PC-9 (cell line): ENCODE measurements at regions not wholly inside any gene's neighbourhood (a gene's known extent, or its start where the extent isn't known, plus 50 kb on each side); places are given as distances from the start of the nearest gene placed in this dataset.

ENCODE experiments used
- BruUV-seq: library from RNA; stranded (reverse); fragments of 400-500 nt; replicated peaks from 2 replicates; lab custom pipeline; 2021; lab: Mats Ljungman, UMichigan
- CTCF ChIA-PET: fragments of 300-600 bp; sonication (Branson Sonifier 250); formaldehyde crosslinking; loops from one replicate; lab custom pipeline; 2022; ENCODE audit warnings: antibody characterized with exemption; lab: Charles Lee
- POLR2A ChIA-PET: fragments of 300-600 bp; sonication (Branson Sonifier 250); formaldehyde crosslinking; loops from one replicate; lab custom pipeline; 2022; ENCODE audit warnings: antibody characterized with exemption; ENCODE audit not compliant: unreplicated experiment; lab: Charles Lee
- DNase-seq, 2 experiments: peaks; one replicate each; pipeline versions ENCODE4 v3.0.0 to v3.0.0-alpha.2; 2015 to 2022; ENCODE audit warnings: mixed read lengths in 1 of 2
- H2AFZ ChIP-seq: fragments of 200-600 bp; sonication (generic); 2 replicates; pipeline ENCODE4 v1.8.1; 2017; ENCODE audit warnings: antibody characterized with exemption
- H3F3A ChIP-seq: fragments of 200-600 bp; sonication (generic); 2 replicates; pipeline ENCODE4 v1.8.1; 2017; ENCODE audit warnings: antibody characterized with exemption, mild to moderate bottlenecking, low read depth; ENCODE audit not compliant: insufficient read depth
- H3K27ac ChIP-seq: fragments of 200-600 bp; sonication (generic); 2 replicates; pipeline ENCODE4 v1.6.1; 2016; ENCODE audit warnings: mixed run types
- H3K27me3 ChIP-seq: fragments of 200-600 bp; sonication (generic); 2 replicates; pipeline ENCODE4 v1.6.1; 2016; ENCODE audit warnings: low read depth, mixed run types; ENCODE audit not compliant: insufficient read depth
- H3K36me3 ChIP-seq: fragments of 200-600 bp; sonication (generic); 2 replicates; pipeline ENCODE4 v1.6.1; 2016; ENCODE audit warnings: low read depth, mixed run types
- H3K4me1 ChIP-seq: fragments of 200-600 bp; sonication (generic); replicated peaks from 2 replicates; pipeline ENCODE4 v1.6.1; 2016; ENCODE audit warnings: mixed run types; ENCODE audit not compliant: insufficient read depth
- H3K4me2 ChIP-seq: fragments of 200-600 bp; sonication (generic); 2 replicates; pipeline ENCODE4 v1.6.1; 2017; ENCODE audit warnings: mixed run types
- H3K4me3 ChIP-seq: fragments of 200-600 bp; sonication (generic); 2 replicates; pipeline ENCODE4 v1.6.1; 2016; ENCODE audit warnings: mixed run types
- H3K79me2 ChIP-seq: fragments of 200-600 bp; sonication (generic); 2 replicates; pipeline ENCODE4 v1.6.1; 2017; ENCODE audit warnings: low read depth, mixed run types
- H3K9me2 ChIP-seq: fragments of 200-600 bp; sonication (generic); 2 replicates; pipeline ENCODE4 v1.8.1; 2017; ENCODE audit warnings: mild to moderate bottlenecking; ENCODE audit not compliant: insufficient read depth
- H3K9me3 ChIP-seq: fragments of 200-600 bp; sonication (generic); 2 replicates; pipeline ENCODE4 v1.8.1; 2016; ENCODE audit warnings: low read depth; ENCODE audit not compliant: insufficient read depth
- H4K20me1 ChIP-seq: fragments of 200-600 bp; sonication (generic); 2 replicates; pipeline ENCODE4 v1.8.1; 2017; ENCODE audit not compliant: insufficient read depth
- EZH2 ChIP-seq: fragments of 200-600 bp; sonication (generic); IDR thresholded peaks from 2 replicates; pipeline ENCODE4 v1.8.0; 2017; ENCODE audit warnings: antibody characterized with exemption, low read depth
- intact Hi-C: fragments of 100-400 bp; cut with micrococcal nuclease; formaldehyde crosslinking; loops from one replicate; pipeline ENCODE4 v1.10.0; 2022; ENCODE audit not compliant: unreplicated experiment
- TF ChIP-seq, protein P1 (sequence below): fragments of 200-600 bp; sonication (generic); conservative IDR thresholded peaks from 2 replicates; pipeline ENCODE4 v1.6.1; 2017; ENCODE audit warnings: mixed run types, antibody characterized with exemption, mild to moderate bottlenecking, moderate library complexity

- no peaks in the 10 kb centered on the region for H3K9me2 ChIP-seq
- H3F3A ChIP-seq, result no peaks in the 10 kb centered on the region
- H3K27me3 ChIP-seq, result no peaks in the 10 kb centered on the region
- no peaks in the 10 kb centered on the region for H3K4me1 ChIP-seq
- CTCF ChIA-PET, result no interaction called here
- no peak for DNase-seq
- no peak overlapping the region for H3K27ac ChIP-seq
- no peak overlapping the region for H2AFZ ChIP-seq
- intact Hi-C loops, result no loop called here
- H3K36me3 ChIP-seq, result no peaks in the 10 kb centered on the region
- no peaks in the 10 kb centered on the region for H3K9me3 ChIP-seq
- POLR2A ChIA-PET, result no interaction called here
- BruUV-seq, result no TSS peak
- no peak overlapping the region for H3K4me2 ChIP-seq
- TF ChIP-seq, protein P1, sequence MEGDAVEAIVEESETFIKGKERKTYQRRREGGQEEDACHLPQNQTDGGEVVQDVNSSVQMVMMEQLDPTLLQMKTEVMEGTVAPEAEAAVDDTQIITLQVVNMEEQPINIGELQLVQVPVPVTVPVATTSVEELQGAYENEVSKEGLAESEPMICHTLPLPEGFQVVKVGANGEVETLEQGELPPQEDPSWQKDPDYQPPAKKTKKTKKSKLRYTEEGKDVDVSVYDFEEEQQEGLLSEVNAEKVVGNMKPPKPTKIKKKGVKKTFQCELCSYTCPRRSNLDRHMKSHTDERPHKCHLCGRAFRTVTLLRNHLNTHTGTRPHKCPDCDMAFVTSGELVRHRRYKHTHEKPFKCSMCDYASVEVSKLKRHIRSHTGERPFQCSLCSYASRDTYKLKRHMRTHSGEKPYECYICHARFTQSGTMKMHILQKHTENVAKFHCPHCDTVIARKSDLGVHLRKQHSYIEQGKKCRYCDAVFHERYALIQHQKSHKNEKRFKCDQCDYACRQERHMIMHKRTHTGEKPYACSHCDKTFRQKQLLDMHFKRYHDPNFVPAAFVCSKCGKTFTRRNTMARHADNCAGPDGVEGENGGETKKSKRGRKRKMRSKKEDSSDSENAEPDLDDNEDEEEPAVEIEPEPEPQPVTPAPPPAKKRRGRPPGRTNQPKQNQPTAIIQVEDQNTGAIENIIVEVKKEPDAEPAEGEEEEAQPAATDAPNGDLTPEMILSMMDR, result no peak
- TF ChIP-seq EZH2, result no peak
- H3K4me3 ChIP-seq, result no peak overlapping the region
- no peaks in the 10 kb centered on the region for H4K20me1 ChIP-seq
- H3K79me2 ChIP-seq, result no peaks in the 10 kb centered on the region
Observed at GRCh38 chr2:159855143-159855542, 57.1 kb upstream of the CD302 start.

GRCh38 chr2:159854481-159854880, 56.5 kb upstream of the CD302 start:
- BruUV-seq, result no TSS peak
- Histone ChIP-seq H3K36me3 (no peaks in the 10 kb centered on the region), H3K79me2 (no peaks in the 10 kb centered on the region), H3K4me1 (no peaks in the 10 kb centered on the region), H3K9me2 (no peaks in the 10 kb centered on the region), H3K9me3 (no peaks in the 10 kb centered on the region), H3K4me3 (no peak overlapping the region), H3F3A (no peaks in the 10 kb centered on the region), H4K20me1 (no peaks in the 10 kb centered on the region), H3K27me3 (no peaks in the 10 kb centered on the region), H3K4me2 (no peak overlapping the region), H3K27ac (no peak overlapping the region), H2AFZ (no peak overlapping the region)
- CTCF ChIA-PET, result no interaction called here
- DNase-seq, result no peak
- POLR2A ChIA-PET, result no interaction called here
- intact Hi-C loops, result no loop called here
- TF ChIP-seq, protein P1, result no peak
- TF ChIP-seq EZH2, result no peak

DNA sequence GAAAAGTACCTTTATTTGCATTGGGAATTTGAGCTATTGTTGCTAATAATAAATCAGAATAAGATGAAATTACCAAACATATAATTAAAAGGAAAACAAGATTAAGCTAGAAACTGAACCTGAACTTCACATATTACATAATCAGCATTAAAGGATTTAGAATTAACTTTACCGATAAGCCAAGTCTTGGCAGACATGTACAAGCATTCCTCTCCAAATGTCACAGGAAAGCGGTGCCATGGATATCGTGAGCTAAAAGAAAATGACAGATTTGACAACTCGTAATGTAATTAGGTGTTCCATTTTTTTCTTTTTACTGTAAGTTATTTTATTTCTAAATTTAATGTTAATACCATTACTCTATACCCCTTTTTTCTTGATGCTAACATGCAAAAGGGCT, 55.1 kb upstream of the CD302 start:
- intact Hi-C loops, result no loop called here
- no peaks in the 10 kb centered on the region for H4K20me1 ChIP-seq
- no peaks in the 10 kb centered on the region for H3K4me1 ChIP-seq
- H3K4me3 ChIP-seq, result no peak overlapping the region
- no peak overlapping the region for H2AFZ ChIP-seq
- no peaks in the 10 kb centered on the region for H3K36me3 ChIP-seq
- ChIA-PET POLR2A (no interaction called here), CTCF (no interaction called here)
- H3K79me2 ChIP-seq, result no peaks in the 10 kb centered on the region
- BruUV-seq, result no TSS peak
- no peaks in the 10 kb centered on the region for H3K9me2 ChIP-seq
- H3F3A ChIP-seq, result no peaks in the 10 kb centered on the region
- no peak for DNase-seq
- no peaks in the 10 kb centered on the region for H3K9me3 ChIP-seq
- TF ChIP-seq, protein P1, result no peak
- no peak for TF ChIP-seq EZH2
- no peak overlapping the region for H3K4me2 ChIP-seq
- no peaks in the 10 kb centered on the region for H3K27me3 ChIP-seq
- no peak overlapping the region for H3K27ac ChIP-seq
